Upper lobe of left lung (tissue), 6 donors: ENCODE measurements at regions not wholly inside any gene's neighbourhood (a gene's known extent, or its start where the extent isn't known, plus 50 kb on each side); places are given as distances from the start of the nearest gene placed in this dataset.

Experiments used
- ATAC-seq, 2 donors: fragments of 200-7000 bp; cut with Tn5 transposase; one replicate each; pipeline ENCODE4 v1.9.1; 2022; ENCODE audit warnings: mild to moderate bottlenecking in 2 of 2, moderate library complexity in 2 of 2; ENCODE audit not compliant: low FRiP score in 2 of 2
- DNase-seq, 2 donors: peaks; one replicate each; pipeline ENCODE4 v3.0.0-alpha.2; 2019 to 2020
- H3K27ac ChIP-seq, 4 donors: fragments of 200-600 bp; sonication (generic); one replicate each; pipeline ENCODE4 v1.5.1; 2016 to 2019
- H3K27me3 ChIP-seq, 4 donors: fragments of 200-600 bp; sonication (generic); one replicate each; pipeline ENCODE4 v1.5.1; 2017 to 2019
- H3K36me3 ChIP-seq, 4 donors: fragments of 200-600 bp; sonication (generic); one replicate each; pipeline ENCODE4 v1.5.1; 2016 to 2019
- H3K4me1 ChIP-seq, 4 donors: fragments of 200-600 bp; sonication (generic); one replicate each; pipeline ENCODE4 v1.5.1; 2018 to 2019
- H3K4me3 ChIP-seq, 4 donors: fragments of 200-600 bp; sonication (generic); one replicate each; pipeline ENCODE4 v1.5.1; 2017 to 2019; ENCODE audit warnings: mild to moderate bottlenecking in 2 of 4, moderate library complexity in 1 of 4
- H3K9me3 ChIP-seq, 4 donors: fragments of 200-600 bp; sonication (generic); one replicate each; pipeline ENCODE4 v1.5.1; 2018 to 2019
- EP300 ChIP-seq, 4 donors: sonication (generic); formaldehyde crosslinking; IDR thresholded peaks; one replicate each; pipeline ENCODE4 v1.5.1; 2017; ENCODE audit warnings: antibody characterized with exemption in 4 of 4, control low read depth in 2 of 4
- POLR2AphosphoS5 ChIP-seq, 2 donors: sonication (generic); formaldehyde crosslinking; IDR thresholded peaks; one replicate each; pipeline ENCODE4 v1.5.1; 2017; ENCODE audit warnings: antibody characterized with exemption in 2 of 2
- WGBS, 2 donors: methylation state at CpG; one replicate each; pipeline ENCODE4 v1.1.5; 2017 to 2018; 5-methylcytosine and 5-hydroxymethylcytosine counted together
- small RNA-seq, 4 donors: library from RNA; depleted of rRNA; stranded (forward); fragments of <200 nt; gene quantifications; one replicate each; pipeline ENCODE3, GENCODE V24; 2016
- TF ChIP-seq, protein P1 (sequence below), 6 experiments: fragments of 450-650 bp in 4 of 6; fragments of 200-600 bp in 2 of 6; sonication (generic) in 2 of 6; IDR thresholded peaks; one replicate each; pipeline ENCODE4 v1.5.1; 2016 to 2019; ENCODE audit warnings: antibody characterized with exemption in 6 of 6
- donor health status: DM: no; HTN: no; CAD: no; lungs with moderate emphysema.
- donor health status: DM: no; HTN: yes; CAD: no; lungs with severe emphysema.

DNA sequence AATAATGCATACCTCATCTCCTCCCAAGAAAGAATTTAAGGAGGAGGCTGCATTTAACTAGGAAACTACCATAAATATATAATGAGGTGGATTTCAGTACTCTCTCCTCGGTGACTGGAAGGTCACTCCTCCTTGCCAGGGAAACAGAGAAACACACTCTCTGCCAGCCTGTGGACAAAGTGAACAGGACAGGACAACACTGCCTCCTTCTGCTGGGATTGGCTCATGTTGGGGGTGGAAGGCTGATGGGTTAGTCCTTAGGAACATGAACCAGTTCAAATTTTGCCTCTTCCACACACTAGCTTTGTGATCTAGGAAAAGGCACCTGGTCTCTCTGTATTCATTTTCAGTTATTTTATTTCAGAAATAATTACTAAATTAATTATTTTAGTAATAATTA is 50.6 kb upstream of the STEAP4 start:
- 31 to 38% methylated on average over 1 of the region's 1 CpG for WGBS, 2 donors
- Histone ChIP-seq H3K4me3 (no peak overlapping the region), H3K9me3 (no peaks in the 10 kb centered on the region), H3K27ac (no peak overlapping the region), H3K27me3 (no peaks in the 10 kb centered on the region), H3K36me3 (no peaks in the 10 kb centered on the region), H3K4me1 (peaks cover 3 to 6% (median 4%) of the 10 kb centered on the region in 4 donors)
- TF ChIP-seq EP300 (IDR thresholded peaks at IDR 0.05) = no peak
- TF ChIP-seq POLR2AphosphoS5 (IDR thresholded peaks at IDR 0.05) = no peak
- TF ChIP-seq, protein P1, sequence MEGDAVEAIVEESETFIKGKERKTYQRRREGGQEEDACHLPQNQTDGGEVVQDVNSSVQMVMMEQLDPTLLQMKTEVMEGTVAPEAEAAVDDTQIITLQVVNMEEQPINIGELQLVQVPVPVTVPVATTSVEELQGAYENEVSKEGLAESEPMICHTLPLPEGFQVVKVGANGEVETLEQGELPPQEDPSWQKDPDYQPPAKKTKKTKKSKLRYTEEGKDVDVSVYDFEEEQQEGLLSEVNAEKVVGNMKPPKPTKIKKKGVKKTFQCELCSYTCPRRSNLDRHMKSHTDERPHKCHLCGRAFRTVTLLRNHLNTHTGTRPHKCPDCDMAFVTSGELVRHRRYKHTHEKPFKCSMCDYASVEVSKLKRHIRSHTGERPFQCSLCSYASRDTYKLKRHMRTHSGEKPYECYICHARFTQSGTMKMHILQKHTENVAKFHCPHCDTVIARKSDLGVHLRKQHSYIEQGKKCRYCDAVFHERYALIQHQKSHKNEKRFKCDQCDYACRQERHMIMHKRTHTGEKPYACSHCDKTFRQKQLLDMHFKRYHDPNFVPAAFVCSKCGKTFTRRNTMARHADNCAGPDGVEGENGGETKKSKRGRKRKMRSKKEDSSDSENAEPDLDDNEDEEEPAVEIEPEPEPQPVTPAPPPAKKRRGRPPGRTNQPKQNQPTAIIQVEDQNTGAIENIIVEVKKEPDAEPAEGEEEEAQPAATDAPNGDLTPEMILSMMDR (IDR thresholded peaks at IDR 0.05) = peak in 3 of 6 experiments; percentile 37 to 54 (median 43)
- peak in 1 of 2 donors; percentile 78 for DNase-seq
- peak; percentile 85 to 91 for ATAC-seq

Small RNAs in the stretch of these regions (small RNA-seq; reads per million reads assigned to genes)
- gene EIF4A1P13 = 0 reads per million in 4 donors
- gene RF00272 = 0 reads per million in 4 donors
